ENCODE measurements at regions not wholly inside any gene's neighbourhood (a gene's known extent, or its start where the extent isn't known, plus 50 kb on each side); places are given as distances from the start of the nearest gene placed in this dataset.

DNA sequence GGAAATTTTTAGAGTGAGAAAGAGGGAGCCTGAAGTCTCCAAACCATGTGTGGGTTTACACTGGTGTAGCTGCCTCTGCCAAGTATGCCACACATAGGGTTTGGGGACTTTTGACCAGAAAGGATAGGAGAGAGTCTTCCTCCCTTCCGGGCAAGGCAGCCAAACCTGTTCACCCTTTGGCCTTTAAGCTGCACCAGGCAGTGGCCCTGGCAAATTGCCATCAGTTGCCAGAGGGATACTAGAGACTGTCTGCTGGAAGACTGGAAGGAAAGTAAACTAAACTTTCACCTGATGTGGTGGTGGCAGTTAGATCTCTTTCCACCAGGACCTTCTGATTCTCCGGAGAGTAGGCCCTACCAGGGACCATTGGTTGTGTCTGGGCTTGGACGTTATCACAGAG, 1263.2 kb downstream of the FAM181B start:
- H3K9me3 Mint-ChIP-seq = no peaks in the 10 kb centered on the region
- DNase-seq (no peak), ATAC-seq (no peak)
- intact Hi-C loops (cut with micrococcal nuclease) = no loop called here
- H3K4me3 Mint-ChIP-seq = no peak overlapping the region
- no peaks in the 10 kb centered on the region for H3K4me1 Mint-ChIP-seq (ENCODE audit: low read depth)
- ChIA-PET CTCF (no interaction called here), POLR2A (no interaction called here)
- no peak overlapping the region for H3K27ac Mint-ChIP-seq
- no peaks in the 10 kb centered on the region for H3K27me3 Mint-ChIP-seq
- no peaks in the 10 kb centered on the region for H3K36me3 Mint-ChIP-seq (ENCODE audit: low read depth)
- TF ChIP-seq, protein P1, sequence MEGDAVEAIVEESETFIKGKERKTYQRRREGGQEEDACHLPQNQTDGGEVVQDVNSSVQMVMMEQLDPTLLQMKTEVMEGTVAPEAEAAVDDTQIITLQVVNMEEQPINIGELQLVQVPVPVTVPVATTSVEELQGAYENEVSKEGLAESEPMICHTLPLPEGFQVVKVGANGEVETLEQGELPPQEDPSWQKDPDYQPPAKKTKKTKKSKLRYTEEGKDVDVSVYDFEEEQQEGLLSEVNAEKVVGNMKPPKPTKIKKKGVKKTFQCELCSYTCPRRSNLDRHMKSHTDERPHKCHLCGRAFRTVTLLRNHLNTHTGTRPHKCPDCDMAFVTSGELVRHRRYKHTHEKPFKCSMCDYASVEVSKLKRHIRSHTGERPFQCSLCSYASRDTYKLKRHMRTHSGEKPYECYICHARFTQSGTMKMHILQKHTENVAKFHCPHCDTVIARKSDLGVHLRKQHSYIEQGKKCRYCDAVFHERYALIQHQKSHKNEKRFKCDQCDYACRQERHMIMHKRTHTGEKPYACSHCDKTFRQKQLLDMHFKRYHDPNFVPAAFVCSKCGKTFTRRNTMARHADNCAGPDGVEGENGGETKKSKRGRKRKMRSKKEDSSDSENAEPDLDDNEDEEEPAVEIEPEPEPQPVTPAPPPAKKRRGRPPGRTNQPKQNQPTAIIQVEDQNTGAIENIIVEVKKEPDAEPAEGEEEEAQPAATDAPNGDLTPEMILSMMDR (IDR thresholded peaks at IDR 0.05) = no peak

DNA sequence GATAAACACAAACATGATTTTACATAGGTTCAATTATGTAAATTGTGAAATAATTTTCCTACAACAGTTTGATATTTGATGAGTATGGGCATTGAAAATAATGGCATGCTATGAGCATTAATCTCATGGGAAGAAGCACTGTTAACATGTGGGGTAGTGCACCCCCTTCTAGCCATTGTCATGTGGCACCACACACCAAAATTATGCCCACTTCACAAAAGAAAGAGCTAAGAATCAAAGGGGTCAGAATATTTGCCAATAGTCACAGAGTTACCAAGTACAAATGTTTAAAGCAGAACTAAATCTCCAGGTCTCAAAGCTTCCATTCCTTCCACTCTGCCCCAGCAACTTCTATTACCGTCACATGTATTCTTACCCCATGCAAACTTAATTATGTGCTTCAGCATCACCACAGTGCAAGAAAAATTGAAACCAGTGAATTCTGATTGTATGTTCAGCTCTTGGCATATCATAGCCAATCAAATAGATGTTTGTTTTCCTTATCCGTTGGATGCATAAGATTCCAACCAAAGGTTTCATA, 1273.8 kb downstream of the FAM181B start:
- Mint-ChIP-seq H3K9me3 (no peaks in the 10 kb centered on the region), H3K27ac (no peak overlapping the region), H3K4me1 (ENCODE audit: low read depth) (no peaks in the 10 kb centered on the region), H3K4me3 (no peak overlapping the region), H3K36me3 (ENCODE audit: low read depth) (no peaks in the 10 kb centered on the region), H3K27me3 (no peaks in the 10 kb centered on the region)
- ATAC-seq (no peak), DNase-seq (no peak)
- ChIA-PET CTCF (no interaction called here), POLR2A (no interaction called here)
- intact Hi-C loops (cut with micrococcal nuclease) = no loop called here
- TF ChIP-seq, protein P1 (IDR thresholded peaks at IDR 0.05) = no peak

DNA sequence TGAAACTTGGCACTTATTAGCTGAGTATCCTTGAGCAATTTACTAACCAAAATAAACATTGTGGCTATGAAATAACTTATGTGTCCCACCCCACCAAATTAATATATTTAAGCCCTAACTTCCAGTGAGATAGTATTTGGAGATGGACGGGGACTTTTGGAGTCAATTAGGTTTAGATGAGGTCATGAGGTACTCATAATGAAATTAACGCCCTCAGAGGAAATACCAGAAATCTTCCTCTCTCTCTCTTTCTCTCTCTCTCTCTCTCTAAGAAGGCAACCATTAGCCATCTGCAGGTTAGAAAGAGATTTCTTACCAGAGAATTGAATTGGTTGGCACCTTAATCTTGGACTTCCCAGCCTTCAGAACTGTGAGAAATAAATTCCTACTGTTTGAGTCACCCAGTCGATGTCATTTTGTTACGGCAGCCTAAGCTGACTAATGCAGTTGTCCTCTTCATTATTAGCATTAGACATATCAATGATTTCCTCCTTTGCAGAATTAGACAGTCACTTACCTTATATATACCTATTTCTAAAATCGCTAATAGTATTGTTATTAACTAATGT, 1284.0 kb downstream of the FAM181B start:
- Mint-ChIP-seq H3K27me3 (no peaks in the 10 kb centered on the region), H3K27ac (no peak overlapping the region), H3K9me3 (peaks cover 2% of the 10 kb centered on the region), H3K4me1 (ENCODE audit: low read depth) (no peaks in the 10 kb centered on the region), H3K36me3 (ENCODE audit: low read depth) (no peaks in the 10 kb centered on the region), H3K4me3 (no peak overlapping the region)
- intact Hi-C loops (cut with micrococcal nuclease) = no loop called here
- ChIA-PET POLR2A (no interaction called here), CTCF (no interaction called here)
- ATAC-seq (no peak), DNase-seq (no peak)
- TF ChIP-seq, protein P1 (IDR thresholded peaks at IDR 0.05) = no peak

DNA sequence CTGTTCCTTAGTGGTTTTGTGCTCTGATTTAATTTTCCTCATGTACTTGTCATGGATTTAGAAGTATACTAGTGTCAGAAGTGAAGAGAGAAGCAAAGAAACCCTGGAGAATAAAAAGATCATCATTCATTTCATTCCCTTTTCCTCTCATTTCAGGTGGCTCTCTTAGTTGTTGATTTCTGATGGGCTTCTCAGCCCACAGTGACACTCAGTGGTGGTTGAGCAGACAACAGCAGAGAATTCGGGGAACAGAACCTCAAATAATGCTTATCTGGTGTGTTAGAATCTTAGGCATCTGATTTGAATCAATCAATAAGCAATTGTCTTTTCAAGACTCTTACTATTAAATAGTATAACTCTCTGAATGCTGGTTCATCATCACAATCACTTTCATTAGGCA, 1289.4 kb downstream of the FAM181B start:
- CTCF ChIA-PET = no interaction called here
- ATAC-seq (no peak), DNase-seq (no peak)
- Mint-ChIP-seq H3K36me3 (ENCODE audit: low read depth) (no peaks in the 10 kb centered on the region), H3K9me3 (peaks cover 7% of the 10 kb centered on the region), H3K27me3 (no peaks in the 10 kb centered on the region), H3K27ac (no peak overlapping the region), H3K4me1 (ENCODE audit: low read depth) (no peaks in the 10 kb centered on the region), H3K4me3 (no peak overlapping the region)
- intact Hi-C loops (cut with micrococcal nuclease) = no loop called here
- TF ChIP-seq, protein P1 (IDR thresholded peaks at IDR 0.05) = no peak
- POLR2A ChIA-PET = no interaction called here

DNA sequence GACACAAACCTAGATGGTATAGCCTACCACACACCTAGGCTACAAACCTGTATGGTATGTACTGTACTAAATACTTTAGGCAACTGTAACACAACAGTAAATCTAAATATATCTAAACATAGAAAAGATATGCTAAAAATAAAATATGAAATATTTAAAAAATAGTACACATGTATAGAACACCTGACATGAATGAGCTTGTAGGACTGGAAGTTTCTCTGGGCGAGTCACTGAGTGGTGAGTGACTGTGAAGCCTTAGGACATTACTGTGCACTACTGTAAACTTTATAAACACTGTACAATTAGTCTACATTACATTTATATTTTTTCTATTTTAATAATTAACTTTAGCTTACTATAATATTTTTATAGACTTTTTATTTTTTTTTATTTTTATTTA, 1301.3 kb downstream of the FAM181B start:
- Mint-ChIP-seq H3K27me3 (no peaks in the 10 kb centered on the region), H3K9me3 (peaks cover 2% of the 10 kb centered on the region), H3K4me1 (ENCODE audit: low read depth) (no peaks in the 10 kb centered on the region), H3K4me3 (no peak overlapping the region), H3K27ac (no peak overlapping the region), H3K36me3 (ENCODE audit: low read depth) (no peaks in the 10 kb centered on the region)
- ATAC-seq = no peak
- ChIA-PET CTCF (interaction anchor here (1.0 kb wide), 1 partner anchor 17 kb away, joined by 3 read pairs; no protein-coding TSS in a partner anchor), POLR2A (interaction anchor here (0.6 kb wide), 1 partner anchor 150 kb away, joined by 3 read pairs; no protein-coding TSS in a partner anchor)
- TF ChIP-seq, protein P1 (IDR thresholded peaks at IDR 0.05) = no peak
- DNase-seq = no peak
- intact Hi-C loops (cut with micrococcal nuclease) = no loop called here
